ENCODE measurements at regions not wholly inside any gene's neighbourhood (a gene's known extent, or its start where the extent isn't known, plus 50 kb on each side); places are given as distances from the start of the nearest gene placed in this dataset.
A peak's percentile ranks its signal among the peaks of the same experiment; 100 is the strongest.

DNA sequence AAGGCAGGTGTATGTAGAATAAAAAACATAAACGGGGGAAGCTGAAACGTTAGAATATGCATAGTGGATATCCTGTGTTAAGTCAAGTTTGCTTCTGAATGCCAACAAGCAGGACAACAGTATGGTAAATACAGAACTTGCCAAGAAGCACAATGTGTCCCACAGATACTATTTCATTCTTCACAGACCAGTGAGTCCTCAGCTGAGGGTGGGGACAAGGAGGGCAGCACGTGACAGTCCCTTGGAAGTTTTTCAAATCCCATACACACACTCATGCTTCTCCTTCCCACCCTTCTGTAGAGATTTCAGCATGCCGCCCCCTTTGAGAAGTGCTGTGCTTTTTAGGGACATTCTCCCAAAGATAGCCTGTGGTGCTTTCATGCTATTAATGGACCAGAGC, 268.5 kb upstream of the ECI2 start:
- intact Hi-C loops (cut with DNase I; ENCODE audit: low total_unique reads) = no loop called here
- Histone ChIP-seq H3K27me3 (no peaks in the 10 kb centered on the region), H3K36me3 (no peaks in the 10 kb centered on the region), H3K9me3 (no peaks in the 10 kb centered on the region), H3K4me3 (no peak overlapping the region), H3K27ac (peak overlapping the region in 1 of 5 donors; percentile 60), H3K4me1 (peaks cover 0 to 34% (median 22%) of the 10 kb centered on the region in 4 donors)
- WGBS, 5 donors = 50 to 62% (median 60%) methylated on average over 4 of the region's 4 CpGs
- no peak for TF ChIP-seq EP300 (IDR thresholded peaks at IDR 0.05)
- TF ChIP-seq CTCF (IDR thresholded peaks at IDR 0.05) = no peak
- peak in 1 of 3 donors; percentile 37 for TF ChIP-seq POLR2AphosphoS5 (IDR thresholded peaks at IDR 0.05)
- no peak for TF ChIP-seq POLR2A (IDR thresholded peaks at IDR 0.05)
- DNase-seq = no peak

GRCh38 chr6:4403023-4403752, 267.8 kb upstream of the ECI2 start:
- H3K4me3 ChIP-seq = no peak overlapping the region
- TF ChIP-seq CTCF (IDR thresholded peaks at IDR 0.05) = no peak
- TF ChIP-seq EP300 (IDR thresholded peaks at IDR 0.05) = no peak
- TF ChIP-seq POLR2A (IDR thresholded peaks at IDR 0.05) = no peak
- TF ChIP-seq POLR2AphosphoS5 (IDR thresholded peaks at IDR 0.05) = no peak
- no peaks in the 10 kb centered on the region for H3K9me3 ChIP-seq
- H3K36me3 ChIP-seq = no peaks in the 10 kb centered on the region
- H3K27ac ChIP-seq = peak overlapping the region in 4 of 5 donors; percentile 9 to 60 (median 49)
- DNase-seq = no peak
- intact Hi-C loops (cut with DNase I; ENCODE audit: low total_unique reads) = no loop called here
- H3K4me1 ChIP-seq = peaks cover 0 to 34% (median 22%) of the 10 kb centered on the region in 4 donors
- 84 to 87% (median 86%) methylated on average over 12 of the region's 12 CpGs for WGBS, 5 donors
- H3K27me3 ChIP-seq = no peaks in the 10 kb centered on the region

DNA sequence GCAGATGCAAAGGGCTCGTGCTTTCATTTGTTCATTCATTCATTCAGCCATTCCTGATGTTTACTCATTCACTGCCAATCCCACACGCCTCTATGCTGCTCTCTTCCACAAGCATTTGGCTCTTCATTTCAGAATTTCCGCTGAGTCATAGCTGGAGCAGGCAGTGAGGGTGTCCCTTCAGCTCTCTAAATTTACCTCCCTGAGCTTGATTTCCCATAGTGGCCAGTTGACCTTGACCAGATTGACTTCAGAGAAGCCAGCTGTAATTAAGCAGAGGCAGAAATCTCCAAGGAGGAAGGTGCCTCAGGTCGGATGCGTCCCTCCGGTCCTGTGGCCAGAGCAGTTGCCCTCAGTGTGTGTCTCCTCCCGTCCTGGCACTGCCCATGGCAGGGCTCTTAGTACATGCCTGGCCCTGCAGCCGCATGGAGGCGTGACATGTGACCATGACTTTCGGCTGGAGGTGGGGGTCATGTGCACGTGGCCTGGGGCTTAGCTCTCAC, 267.2 kb upstream of the ECI2 start:
- intact Hi-C loops (cut with DNase I; ENCODE audit: low total_unique reads) = no loop called here
- WGBS, 5 donors = 56 to 63% (median 58%) methylated on average over 11 of the region's 11 CpGs
- no peaks in the 10 kb centered on the region for H3K36me3 ChIP-seq
- TF ChIP-seq EP300 (IDR thresholded peaks at IDR 0.05) (no peak), CTCF (IDR thresholded peaks at IDR 0.05) (no peak), POLR2AphosphoS5 (IDR thresholded peaks at IDR 0.05) (no peak), POLR2A (IDR thresholded peaks at IDR 0.05) (no peak)
- peak overlapping the region in 4 of 5 donors; percentile 9 to 60 (median 49) for H3K27ac ChIP-seq
- no peaks in the 10 kb centered on the region for H3K9me3 ChIP-seq
- no peaks in the 10 kb centered on the region for H3K27me3 ChIP-seq
- peaks cover 0 to 34% (median 22%) of the 10 kb centered on the region in 4 donors for H3K4me1 ChIP-seq
- DNase-seq = peak in 1 of 2 donors; percentile 68
- no peak overlapping the region for H3K4me3 ChIP-seq

DNA sequence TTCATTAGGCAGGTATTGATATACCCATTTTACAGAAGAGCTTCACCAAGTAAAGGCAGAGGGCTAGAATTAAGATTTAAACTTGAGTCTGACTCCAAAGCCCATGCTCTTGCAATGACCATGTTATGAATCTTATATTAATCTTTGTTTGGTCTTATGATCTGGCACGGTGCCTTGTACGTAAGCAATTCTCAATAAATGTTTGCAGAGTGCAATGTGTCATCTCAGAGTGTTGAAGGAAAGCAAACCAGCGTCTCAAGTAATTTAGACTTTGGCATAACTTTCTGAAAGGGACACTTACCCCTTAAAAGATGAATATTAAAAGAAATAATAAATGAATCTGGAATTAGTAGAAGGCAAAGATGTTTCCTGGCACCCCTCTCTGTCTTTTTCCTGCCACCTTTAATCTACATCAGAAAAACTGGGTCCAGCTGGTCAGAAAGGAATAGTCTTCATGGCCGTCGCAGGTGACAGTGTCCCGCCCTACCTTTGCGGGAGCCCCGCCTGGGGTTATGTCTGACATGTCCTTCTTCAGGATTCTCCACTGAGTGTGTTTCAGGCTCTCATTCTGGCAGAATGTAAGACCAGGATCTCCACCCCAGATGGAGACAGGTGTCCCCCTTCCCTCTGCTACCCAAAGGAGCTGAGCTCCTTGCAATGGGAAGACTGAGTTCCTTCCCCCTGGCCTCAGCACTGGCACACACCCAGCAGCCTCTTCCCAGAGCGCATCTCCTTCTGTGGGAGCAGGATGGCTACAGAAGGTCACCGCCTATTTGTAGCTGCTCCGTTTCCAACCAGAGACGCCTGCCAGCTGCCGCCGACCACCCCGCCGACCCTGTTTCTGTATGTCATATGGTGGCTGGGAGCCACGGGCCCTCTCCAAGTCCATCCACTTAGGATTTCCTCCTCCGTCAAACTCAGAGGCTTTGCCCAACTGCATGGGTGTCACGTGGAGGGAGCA, 266.3 kb upstream of the ECI2 start:
- Histone ChIP-seq H3K4me3 (no peak overlapping the region), H3K27me3 (no peaks in the 10 kb centered on the region), H3K27ac (peak overlapping the region in 3 of 5 donors; percentile 9 to 60 (median 46)), H3K4me1 (peaks cover 0 to 34% (median 22%) of the 10 kb centered on the region in 4 donors), H3K36me3 (no peaks in the 10 kb centered on the region), H3K9me3 (no peaks in the 10 kb centered on the region)
- peak in 1 of 2 donors; percentile 69 for DNase-seq
- WGBS, 5 donors = 55 to 63% (median 62%) methylated on average over 19 of the region's 19 CpGs
- intact Hi-C loops (cut with DNase I; ENCODE audit: low total_unique reads) = no loop called here
- TF ChIP-seq POLR2AphosphoS5 (IDR thresholded peaks at IDR 0.05) (peak in 1 of 3 donors; percentile 32), POLR2A (IDR thresholded peaks at IDR 0.05) (no peak)

All from stomach (tissue), 8 donors.